NCI-H2029 (cell line): ENCODE measurements at regions not wholly inside any gene's neighbourhood (a gene's known extent, or its start where the extent isn't known, plus 50 kb on each side); places are given as distances from the start of the nearest gene placed in this dataset.
"Not testable (repeated sequence)": the region's sequence is repeated elsewhere in the genome, so short reads cannot be mapped to it uniquely, and the experiment has no call there.

Source experiments
- DNase-seq: peaks from one replicate; lab custom pipeline; 2025; lab: John Stamatoyannopoulos, UW

GRCh38 chr6:103769431-103769830 lies 1090.3 kb downstream of the HACE1 start:
- DNase-seq: no peak

DNA sequence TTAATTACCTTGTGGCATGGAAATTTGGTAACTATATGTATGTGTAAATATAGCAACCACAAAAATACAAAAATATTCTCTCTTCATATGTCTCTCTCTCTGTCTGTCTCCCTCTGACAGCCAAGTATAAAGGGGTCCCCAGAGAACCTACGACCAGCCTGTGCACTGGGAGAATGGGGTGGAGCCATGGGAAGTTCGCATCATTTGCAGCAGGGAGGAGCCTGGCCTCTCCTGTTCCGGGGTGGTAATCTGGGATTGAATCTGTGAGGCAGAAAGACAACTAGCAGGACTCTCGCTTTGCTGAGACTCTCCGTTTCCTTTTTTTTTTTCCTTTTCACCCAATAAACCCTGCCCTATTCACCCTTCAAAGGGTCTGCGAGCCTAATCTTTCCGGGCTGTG lies 1109.1 kb downstream of the HACE1 start:
- DNase-seq: no peak

DNA sequence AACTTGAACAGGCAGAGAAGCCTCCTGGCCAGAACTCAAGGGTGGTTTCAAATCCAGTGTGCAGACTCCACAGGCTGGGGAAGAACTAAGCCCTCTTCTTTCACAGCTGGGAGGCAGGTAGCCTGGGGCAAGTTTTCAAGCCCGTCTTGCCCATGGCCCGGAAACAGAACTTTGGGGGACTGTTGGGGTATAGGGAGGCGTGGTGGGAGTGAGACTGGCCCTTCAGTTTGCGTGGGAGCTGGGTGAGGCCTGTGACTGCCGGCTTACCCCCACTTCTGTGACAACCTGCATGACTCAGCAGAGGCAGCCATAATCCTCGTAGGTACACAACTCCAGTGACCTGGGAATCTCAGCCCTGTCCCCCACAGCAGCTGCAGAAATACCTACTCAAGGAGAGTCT lies 1125.7 kb downstream of the HACE1 start:
- no peak for DNase-seq

GRCh38 chr6:103729658-103730057 lies 1130.1 kb downstream of the HACE1 start:
- DNase-seq: no peak

- DNase-seq: no peak
These were observed 1136.0 kb downstream of the HACE1 start for GRCh38 chr6:103723438-103724322.

DNA sequence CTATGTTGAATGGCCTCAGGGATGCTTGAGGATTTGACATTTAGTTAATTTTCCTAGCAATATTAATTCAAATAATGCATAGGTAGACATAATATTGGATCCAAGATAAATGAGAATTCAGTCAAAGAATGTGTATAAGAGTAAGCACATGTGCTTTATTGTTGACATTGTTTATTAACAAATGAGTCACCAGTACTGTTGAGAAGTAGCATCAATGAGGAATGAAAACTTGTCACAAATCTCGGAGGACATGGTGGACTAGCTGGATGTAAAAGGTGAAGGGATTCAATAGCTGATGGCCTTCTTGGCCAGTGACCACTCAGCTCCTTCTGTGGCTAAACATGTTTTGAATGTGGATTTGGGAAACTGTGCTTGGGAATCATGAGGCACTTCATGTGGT lies 1137.0 kb downstream of the HACE1 start:
- DNase-seq: no peak

DNA sequence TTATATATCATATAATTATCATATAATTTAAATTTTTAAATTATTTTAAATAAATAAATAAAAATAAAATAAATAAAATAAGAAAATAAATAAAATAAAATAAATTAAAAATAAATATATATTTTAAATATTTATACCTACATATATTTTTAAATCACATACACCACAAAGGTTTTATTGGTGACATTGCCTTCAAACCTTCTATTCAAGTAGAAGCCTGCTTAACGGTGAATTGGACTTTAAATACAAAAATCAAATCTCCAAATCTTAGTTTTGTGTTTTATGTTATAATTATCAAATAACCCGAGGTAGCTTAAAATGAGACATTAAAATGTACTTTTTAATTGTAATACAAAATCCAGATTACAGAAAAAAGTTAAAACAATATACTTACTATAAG lies 1137.8 kb downstream of the HACE1 start:
- DNase-seq: no peak

- DNase-seq: no peak
These were observed 1139.3 kb downstream of the HACE1 start for GRCh38 chr6:103720393-103720792.

- no peak for DNase-seq
These were observed 1140.2 kb downstream of the HACE1 start for GRCh38 chr6:103719545-103719944.

DNA sequence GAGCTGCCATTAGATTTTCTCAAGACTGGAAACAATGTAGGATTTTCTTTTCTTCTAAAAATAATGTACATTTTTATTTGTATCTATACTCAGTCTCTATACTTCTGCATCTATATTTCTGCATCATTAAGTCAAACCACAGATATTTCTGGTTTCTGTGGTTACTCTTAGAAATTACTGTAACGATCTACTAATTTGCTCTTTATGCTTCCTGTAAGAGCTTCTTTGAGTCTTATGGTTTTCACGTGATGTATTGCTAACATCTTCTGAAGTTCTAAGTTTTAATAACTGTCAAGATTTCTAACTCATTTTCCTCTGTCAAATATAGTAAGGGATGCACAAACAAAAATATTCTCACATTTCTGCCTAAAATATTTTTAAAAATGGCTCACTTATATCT lies 1144.5 kb downstream of the HACE1 start:
- DNase-seq: no peak

- not testable (repeated sequence) for DNase-seq
These were observed 1150.5 kb downstream of the HACE1 start for GRCh38 chr6:103709236-103709635.

DNA sequence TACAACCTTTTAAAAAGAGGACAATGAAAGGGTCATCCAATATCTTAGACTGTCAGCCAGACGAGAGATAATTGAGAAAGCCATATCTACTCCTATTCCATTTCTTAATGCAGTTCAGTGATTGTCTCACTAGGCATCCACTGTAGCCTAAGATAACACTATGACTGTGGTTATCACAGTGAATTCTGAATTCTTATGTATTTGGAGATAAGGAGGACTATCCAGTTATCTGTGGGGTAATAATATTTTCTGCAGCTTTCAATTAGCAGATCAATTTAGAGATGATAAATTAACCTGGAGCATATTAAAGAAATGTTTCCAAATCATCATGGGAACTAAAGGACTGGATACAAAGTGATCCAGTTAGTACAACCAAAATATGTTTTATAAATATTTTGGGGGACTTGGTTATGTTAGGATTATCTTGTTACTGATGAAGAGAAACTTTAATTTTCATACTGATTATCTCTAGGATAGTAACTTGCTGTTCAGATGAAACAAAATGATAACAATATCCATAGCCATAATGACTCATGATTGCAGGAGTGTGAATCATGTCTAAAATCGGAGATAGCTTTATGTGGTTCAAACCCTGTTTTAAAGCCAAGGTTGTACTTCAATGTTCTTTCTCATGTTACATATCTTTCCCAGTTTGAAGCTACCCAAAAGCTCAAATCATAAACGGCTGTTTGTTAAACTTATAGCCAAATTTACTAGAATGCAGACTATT lies 1152.0 kb downstream of the HACE1 start:
- DNase-seq: no peak

DNA sequence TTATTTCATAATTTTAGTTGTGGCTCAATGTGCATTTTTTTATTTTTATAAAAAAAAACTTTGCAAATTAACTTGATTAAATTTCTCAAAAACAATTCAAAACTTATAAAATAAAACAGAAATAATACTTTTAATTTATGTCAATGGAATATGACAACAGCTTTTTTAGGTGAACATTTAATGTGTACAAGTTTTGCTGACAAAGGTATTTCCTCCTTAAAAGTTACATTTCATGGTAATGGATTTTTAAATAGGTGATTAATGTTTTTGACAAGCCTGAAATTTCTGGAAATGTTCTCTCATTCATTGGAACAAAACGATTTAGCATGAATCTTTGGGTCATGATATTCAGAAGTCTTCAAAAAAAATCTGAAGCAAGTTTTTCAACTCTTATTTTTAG lies 1160.0 kb downstream of the HACE1 start:
- no peak for DNase-seq

- no peak for DNase-seq
These were observed 1172.3 kb downstream of the HACE1 start for GRCh38 chr6:103687430-103687829.

GRCh38 chr6:103680116-103680515 lies 1179.6 kb downstream of the HACE1 start:
- no peak for DNase-seq

DNA sequence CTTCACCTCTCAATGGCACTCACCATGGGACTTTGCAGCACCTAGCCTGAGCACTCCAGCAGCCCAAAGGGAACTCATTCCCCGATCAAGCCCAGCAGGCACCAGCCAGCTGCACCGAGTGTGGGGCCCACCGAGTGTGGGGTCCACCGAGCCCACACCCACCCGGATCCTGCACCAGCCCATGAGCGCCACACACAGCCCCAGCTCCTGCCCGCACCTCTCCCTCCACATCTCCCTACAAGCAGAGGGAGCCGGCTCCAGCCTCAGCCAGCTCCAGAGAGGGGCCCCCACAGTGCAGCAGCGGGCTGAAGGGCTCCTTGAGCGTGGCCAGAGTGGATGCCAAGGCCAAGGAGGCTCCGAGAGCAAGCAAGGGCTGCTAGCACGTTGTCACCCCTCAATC lies 1182.4 kb downstream of the HACE1 start:
- no peak for DNase-seq

DNA sequence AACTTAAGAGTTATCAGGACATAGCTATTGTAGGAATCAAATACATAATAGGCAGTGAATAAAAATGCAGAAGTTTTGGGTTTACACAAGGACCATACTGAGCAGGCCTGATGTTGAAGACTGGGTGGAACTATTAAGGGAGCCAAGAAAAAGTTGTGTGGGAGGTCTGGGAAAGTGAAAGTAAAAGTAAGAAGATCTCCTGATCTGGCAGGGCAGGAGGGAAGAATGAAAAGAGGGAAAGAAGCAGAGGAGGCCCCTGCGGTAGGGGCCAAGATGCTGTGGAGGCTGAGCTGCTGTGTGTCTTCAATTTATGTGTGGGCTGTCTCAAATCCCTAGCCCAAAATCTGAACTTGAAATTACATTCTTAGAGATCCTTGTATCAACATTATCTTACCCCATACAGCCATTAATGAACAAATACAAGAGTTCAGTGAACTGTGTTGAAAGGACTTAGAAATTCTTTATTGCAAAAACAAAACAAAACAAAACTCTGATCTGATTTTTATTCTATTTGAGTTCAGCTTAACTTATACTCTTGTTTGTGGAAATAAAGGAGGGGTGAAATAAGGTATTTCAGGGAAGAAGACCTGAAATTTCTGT lies 1183.8 kb downstream of the HACE1 start:
- no peak for DNase-seq

GRCh38 chr6:103674790-103675189 lies 1184.9 kb downstream of the HACE1 start:
- no peak for DNase-seq

- no peak for DNase-seq
These were observed 1187.5 kb downstream of the HACE1 start for GRCh38 chr6:103672169-103672568.

DNA sequence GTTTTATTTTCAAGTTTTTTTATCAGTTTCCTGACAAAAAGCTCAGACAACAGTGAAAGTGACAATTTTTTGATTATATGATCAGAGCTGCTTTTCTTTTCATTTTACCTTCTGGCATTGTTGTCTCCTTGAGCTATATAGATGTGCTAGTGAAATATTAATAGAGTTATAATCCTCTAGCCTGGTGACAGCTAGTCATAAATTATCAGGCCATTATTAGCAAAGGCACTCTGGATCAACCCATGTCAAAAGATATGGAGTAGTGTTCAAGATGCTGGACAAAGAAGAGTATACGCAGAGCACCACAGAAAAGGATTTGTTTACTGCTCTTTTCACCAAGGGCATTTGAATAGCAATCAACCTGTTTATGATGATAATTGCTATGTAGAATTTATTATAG lies 1230.1 kb downstream of the HACE1 start:
- no peak for DNase-seq

DNA sequence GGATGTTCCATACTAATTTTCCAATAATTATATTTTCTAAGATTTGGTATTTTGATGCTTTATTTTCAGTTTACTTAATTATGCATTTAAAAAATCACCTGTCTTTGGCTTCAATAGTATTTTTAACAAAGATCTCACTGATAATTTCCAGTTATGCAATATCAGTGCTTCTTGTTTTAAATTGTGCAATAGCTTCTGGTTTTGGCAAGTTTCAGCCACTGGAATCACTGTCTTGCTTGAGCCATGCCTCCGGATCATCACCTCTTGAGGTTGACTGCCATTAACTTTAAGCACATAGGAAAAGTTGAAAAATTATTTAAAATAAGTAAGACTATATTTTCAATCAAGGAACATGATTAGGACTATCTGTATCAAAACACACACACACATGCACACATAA lies 1242.1 kb downstream of the HACE1 start:
- DNase-seq: no peak

GRCh38 chr6:103587722-103588121 lies 1272.0 kb downstream of the HACE1 start:
- no peak for DNase-seq

- DNase-seq: no peak
These were observed 1281.6 kb downstream of the HACE1 start for GRCh38 chr6:103578115-103578514.
